ENCODE measurements at regions not wholly inside any gene's neighbourhood (a gene's known extent, or its start where the extent isn't known, plus 50 kb on each side); places are given as distances from the start of the nearest gene placed in this dataset.

DNA sequence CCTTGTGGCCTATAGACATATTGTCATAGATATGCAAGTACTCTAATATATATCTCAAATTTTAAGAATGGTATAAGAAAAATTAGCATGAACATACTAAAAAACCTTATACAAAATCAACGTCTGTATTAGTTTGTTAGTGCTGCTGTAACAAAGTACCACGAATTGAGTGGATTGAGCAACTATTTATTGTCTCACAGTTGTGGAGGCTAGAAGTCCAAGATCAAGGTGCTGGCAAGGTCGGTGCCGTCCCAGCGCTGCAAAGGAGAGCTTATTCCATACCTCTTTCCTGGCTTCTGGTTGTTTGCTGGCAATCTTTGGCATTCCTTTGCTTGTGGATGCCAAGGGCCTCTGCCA lies 317.6 kb upstream of the FERMT1 start:
- Histone ChIP-seq H3K79me1 (ENCODE audit: low read depth, low read length) (no peaks in the 10 kb centered on the region), H2BK15ac (ENCODE audit: low read length) (no peak overlapping the region), H3K4me1 (ENCODE audit: control insufficient read depth in 2 of 2, insufficient read depth in 1 of 2, low read depth in 1 of 2, low read length in 2 of 2) (no peaks in the 10 kb centered on the region), H3K9ac (ENCODE audit: low read depth, low read length, poor library complexity) (no peak overlapping the region), H3K36me3 (replicated peaks in 1 of 2; ENCODE audit: control insufficient read depth in 2 of 2, insufficient read depth in 2 of 2, low read length in 2 of 2) (no peaks in the 10 kb centered on the region), H2AK5ac (ENCODE audit: low read depth, low read length) (no peak overlapping the region), H3K27ac (replicated peaks; ENCODE audit: low read length) (no peak overlapping the region), H2AFZ (ENCODE audit: low read length) (no peak overlapping the region), H2BK5ac (ENCODE audit: low read length) (no peak overlapping the region), H2BK12ac (ENCODE audit: low read length) (no peak overlapping the region), H3K23ac (ENCODE audit: low read depth, low read length, poor library complexity) (no peak overlapping the region), H3K14ac (ENCODE audit: low read length) (no peak overlapping the region), H3K4ac (ENCODE audit: low read length) (no peak overlapping the region), H3K4me2 (ENCODE audit: insufficient read depth, low read length, poor library complexity, severe bottlenecking) (no peak overlapping the region), H4K91ac (ENCODE audit: low read depth, low read length, poor library complexity) (no peak overlapping the region), H2BK120ac (ENCODE audit: low read depth, low read length) (no peak overlapping the region), H3K9me3 (replicated peaks in 1 of 2; ENCODE audit: control insufficient read depth in 2 of 2, insufficient read depth in 1 of 2, low read depth in 1 of 2, low read length in 2 of 2) (no peaks in the 10 kb centered on the region), H3K4me3 (ENCODE audit: low read length in 2 of 2) (no peak overlapping the region), H3K18ac (ENCODE audit: low read length) (no peak overlapping the region), H3K27me3 (ENCODE audit: control insufficient read depth in 3 of 3, insufficient read depth in 3 of 3, low read depth in 1 of 3, low read length in 3 of 3) (no peaks in the 10 kb centered on the region), H4K8ac (ENCODE audit: low read depth, low read length) (no peak overlapping the region)
- WGBS, 2 donors (ENCODE audit: extremely low coverage in 2 of 2, insufficient read length in 2 of 2, insufficient replicate concordance in 1 of 2): no CpG with 5 or more reads among the region's 5 CpGs
- no peak for DNase-seq (ENCODE audit: low spot score)

DNA sequence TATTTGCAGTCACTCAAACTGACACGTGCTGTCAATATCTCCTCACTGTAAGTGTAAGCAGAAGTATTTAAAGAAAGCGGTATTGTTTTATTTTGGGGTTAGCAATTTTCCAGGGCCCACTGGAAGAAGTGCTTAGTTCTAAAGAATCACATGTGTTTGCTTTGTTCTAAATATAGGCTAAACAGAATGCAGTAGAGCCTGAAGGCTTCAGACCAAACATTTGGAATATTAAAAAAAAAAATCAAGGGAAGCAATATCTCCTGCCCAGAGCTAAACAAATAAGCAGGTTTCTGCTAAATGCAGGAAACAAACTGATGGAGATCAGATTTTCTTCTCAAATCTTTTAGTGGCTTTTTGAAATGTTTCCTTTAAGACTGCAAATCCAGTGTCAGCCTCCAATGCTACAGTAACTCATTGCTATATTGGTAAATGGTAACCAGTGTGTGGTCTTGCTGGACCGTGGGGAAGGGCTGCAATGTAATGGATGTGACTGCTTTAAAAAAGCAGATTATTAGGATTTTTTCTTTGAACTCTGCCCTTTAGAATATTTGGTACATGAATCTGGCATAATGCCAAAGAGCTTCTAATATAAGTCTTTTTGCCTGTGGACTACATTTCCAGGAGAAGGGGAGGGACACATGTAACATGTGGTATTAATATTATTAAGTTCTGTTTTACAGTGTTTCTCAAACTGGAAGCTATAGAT lies 317.1 kb upstream of the FERMT1 start:
- H4K8ac ChIP-seq (ENCODE audit: low read depth, low read length): no peak overlapping the region
- no peak overlapping the region for H4K91ac ChIP-seq (ENCODE audit: low read depth, low read length, poor library complexity)
- no peak for DNase-seq (ENCODE audit: low spot score)
- H3K14ac ChIP-seq (ENCODE audit: low read length): no peak overlapping the region
- H3K9ac ChIP-seq (ENCODE audit: low read depth, low read length, poor library complexity): no peak overlapping the region
- no peak overlapping the region for H3K4ac ChIP-seq (ENCODE audit: low read length)
- no peak overlapping the region for H2AFZ ChIP-seq (ENCODE audit: low read length)
- H2AK5ac ChIP-seq (ENCODE audit: low read depth, low read length): no peak overlapping the region
- no peak overlapping the region for H2BK120ac ChIP-seq (ENCODE audit: low read depth, low read length)
- no peaks in the 10 kb centered on the region for H3K27me3 ChIP-seq (ENCODE audit: control insufficient read depth in 3 of 3, insufficient read depth in 3 of 3, low read depth in 1 of 3, low read length in 3 of 3)
- H3K36me3 ChIP-seq (replicated peaks in 1 of 2; ENCODE audit: control insufficient read depth in 2 of 2, insufficient read depth in 2 of 2, low read length in 2 of 2): no peaks in the 10 kb centered on the region
- H2BK12ac ChIP-seq (ENCODE audit: low read length): no peak overlapping the region
- H3K4me1 ChIP-seq (ENCODE audit: control insufficient read depth in 2 of 2, insufficient read depth in 1 of 2, low read depth in 1 of 2, low read length in 2 of 2): no peaks in the 10 kb centered on the region
- no peaks in the 10 kb centered on the region for H3K79me1 ChIP-seq (ENCODE audit: low read depth, low read length)
- no peak overlapping the region for H3K4me3 ChIP-seq (ENCODE audit: low read length in 2 of 2)
- no peak overlapping the region for H3K18ac ChIP-seq (ENCODE audit: low read length)
- H2BK15ac ChIP-seq (ENCODE audit: low read length): no peak overlapping the region
- H3K27ac ChIP-seq (replicated peaks; ENCODE audit: low read length): no peak overlapping the region
- H3K4me2 ChIP-seq (ENCODE audit: insufficient read depth, low read length, poor library complexity, severe bottlenecking): no peak overlapping the region
- WGBS, 2 donors (ENCODE audit: extremely low coverage in 2 of 2, insufficient read length in 2 of 2, insufficient replicate concordance in 1 of 2): no CpG with 5 or more reads among the region's 3 CpGs
- H2BK5ac ChIP-seq (ENCODE audit: low read length): no peak overlapping the region
- no peak overlapping the region for H3K23ac ChIP-seq (ENCODE audit: low read depth, low read length, poor library complexity)
- no peaks in the 10 kb centered on the region for H3K9me3 ChIP-seq (replicated peaks in 1 of 2; ENCODE audit: control insufficient read depth in 2 of 2, insufficient read depth in 1 of 2, low read depth in 1 of 2, low read length in 2 of 2)

DNA sequence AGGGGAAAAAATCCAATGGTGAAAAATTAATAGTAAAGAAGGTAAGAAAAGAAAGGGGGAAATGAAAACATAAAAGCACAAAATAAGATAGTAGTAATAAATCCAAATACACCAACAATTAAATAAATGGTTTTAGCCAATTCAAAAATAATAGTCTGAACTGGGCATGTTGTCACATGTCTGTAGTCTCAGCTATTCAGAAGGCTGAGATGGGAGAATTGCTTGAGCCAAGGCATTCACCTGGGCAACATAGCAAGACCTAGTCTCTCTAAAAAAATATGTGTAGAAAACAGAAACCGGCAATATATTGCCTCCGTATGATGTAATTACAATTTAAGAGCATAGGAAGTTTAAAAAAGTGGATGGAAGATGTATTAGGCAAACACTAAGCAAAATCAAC lies 311.3 kb upstream of the FERMT1 start:
- no peak overlapping the region for H3K4ac ChIP-seq (ENCODE audit: low read length)
- no peak overlapping the region for H3K4me3 ChIP-seq (ENCODE audit: low read length in 2 of 2)
- no peaks in the 10 kb centered on the region for H3K9me3 ChIP-seq (replicated peaks in 1 of 2; ENCODE audit: control insufficient read depth in 2 of 2, insufficient read depth in 1 of 2, low read depth in 1 of 2, low read length in 2 of 2)
- no peak overlapping the region for H2BK120ac ChIP-seq (ENCODE audit: low read depth, low read length)
- no peak overlapping the region for H2AK5ac ChIP-seq (ENCODE audit: low read depth, low read length)
- no peak overlapping the region for H4K91ac ChIP-seq (ENCODE audit: low read depth, low read length, poor library complexity)
- no peak overlapping the region for H3K14ac ChIP-seq (ENCODE audit: low read length)
- no peak overlapping the region for H2AFZ ChIP-seq (ENCODE audit: low read length)
- no peak overlapping the region for H3K18ac ChIP-seq (ENCODE audit: low read length)
- no peak overlapping the region for H3K27ac ChIP-seq (replicated peaks; ENCODE audit: low read length)
- H2BK12ac ChIP-seq (ENCODE audit: low read length): no peak overlapping the region
- DNase-seq (ENCODE audit: low spot score): no peak
- no CpG with 5 or more reads among the region's 2 CpGs for WGBS, 2 donors (ENCODE audit: extremely low coverage in 2 of 2, insufficient read length in 2 of 2, insufficient replicate concordance in 1 of 2)
- no peaks in the 10 kb centered on the region for H3K79me1 ChIP-seq (ENCODE audit: low read depth, low read length)
- no peaks in the 10 kb centered on the region for H3K27me3 ChIP-seq (ENCODE audit: control insufficient read depth in 3 of 3, insufficient read depth in 3 of 3, low read depth in 1 of 3, low read length in 3 of 3)
- H3K4me2 ChIP-seq (ENCODE audit: insufficient read depth, low read length, poor library complexity, severe bottlenecking): no peak overlapping the region
- no peak overlapping the region for H4K8ac ChIP-seq (ENCODE audit: low read depth, low read length)
- H3K9ac ChIP-seq (ENCODE audit: low read depth, low read length, poor library complexity): no peak overlapping the region
- H3K36me3 ChIP-seq (replicated peaks in 1 of 2; ENCODE audit: control insufficient read depth in 2 of 2, insufficient read depth in 2 of 2, low read length in 2 of 2): no peaks in the 10 kb centered on the region
- no peak overlapping the region for H2BK5ac ChIP-seq (ENCODE audit: low read length)
- no peak overlapping the region for H3K23ac ChIP-seq (ENCODE audit: low read depth, low read length, poor library complexity)
- H2BK15ac ChIP-seq (ENCODE audit: low read length): no peak overlapping the region
- no peaks in the 10 kb centered on the region for H3K4me1 ChIP-seq (ENCODE audit: control insufficient read depth in 2 of 2, insufficient read depth in 1 of 2, low read depth in 1 of 2, low read length in 2 of 2)

DNA sequence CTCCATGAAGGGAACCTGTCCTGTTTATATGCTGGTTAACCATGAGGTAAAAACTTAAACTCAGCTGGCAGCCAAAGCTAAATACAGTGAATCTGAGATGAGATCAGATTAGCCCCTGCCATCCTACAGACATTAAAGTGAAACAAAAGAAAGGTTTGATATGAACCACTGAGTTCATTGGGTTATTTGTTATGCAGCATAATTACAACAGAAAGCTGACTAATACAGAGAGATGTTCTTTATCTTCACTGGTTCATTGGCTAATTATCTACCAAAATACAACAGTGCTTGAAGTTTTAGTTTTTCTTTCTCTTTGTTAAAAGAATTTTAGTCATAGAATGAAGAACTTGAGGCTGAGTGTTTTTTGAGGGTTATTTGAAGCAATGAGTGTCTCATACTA lies 307.6 kb upstream of the FERMT1 start:
- Histone ChIP-seq H2BK120ac (ENCODE audit: low read depth, low read length) (no peak overlapping the region), H4K8ac (ENCODE audit: low read depth, low read length) (no peak overlapping the region), H2BK12ac (ENCODE audit: low read length) (no peak overlapping the region), H3K27me3 (ENCODE audit: control insufficient read depth in 3 of 3, insufficient read depth in 3 of 3, low read depth in 1 of 3, low read length in 3 of 3) (no peaks in the 10 kb centered on the region), H2AFZ (ENCODE audit: low read length) (no peak overlapping the region), H2BK5ac (ENCODE audit: low read length) (no peak overlapping the region), H3K4me1 (ENCODE audit: control insufficient read depth in 2 of 2, insufficient read depth in 1 of 2, low read depth in 1 of 2, low read length in 2 of 2) (no peaks in the 10 kb centered on the region), H2AK5ac (ENCODE audit: low read depth, low read length) (no peak overlapping the region), H3K4me2 (ENCODE audit: insufficient read depth, low read length, poor library complexity, severe bottlenecking) (no peak overlapping the region), H3K23ac (ENCODE audit: low read depth, low read length, poor library complexity) (no peak overlapping the region), H3K4ac (ENCODE audit: low read length) (no peak overlapping the region), H3K36me3 (replicated peaks in 1 of 2; ENCODE audit: control insufficient read depth in 2 of 2, insufficient read depth in 2 of 2, low read length in 2 of 2) (no peaks in the 10 kb centered on the region), H2BK15ac (ENCODE audit: low read length) (no peak overlapping the region), H3K18ac (ENCODE audit: low read length) (no peak overlapping the region), H3K14ac (ENCODE audit: low read length) (no peak overlapping the region), H3K79me1 (ENCODE audit: low read depth, low read length) (no peaks in the 10 kb centered on the region), H3K27ac (replicated peaks; ENCODE audit: low read length) (no peak overlapping the region), H3K9ac (ENCODE audit: low read depth, low read length, poor library complexity) (no peak overlapping the region), H3K9me3 (replicated peaks in 1 of 2; ENCODE audit: control insufficient read depth in 2 of 2, insufficient read depth in 1 of 2, low read depth in 1 of 2, low read length in 2 of 2) (no peaks in the 10 kb centered on the region), H4K91ac (ENCODE audit: low read depth, low read length, poor library complexity) (no peak overlapping the region), H3K4me3 (ENCODE audit: low read length in 2 of 2) (no peak overlapping the region)
- no peak for DNase-seq (ENCODE audit: low spot score)
